HG02973 (cell line): ENCODE measurements at regions not wholly inside any gene's neighbourhood (a gene's known extent, or its start where the extent isn't known, plus 50 kb on each side); places are given as distances from the start of the nearest gene placed in this dataset.
"Not testable (repeated sequence)": the region's sequence is repeated elsewhere in the genome, so short reads cannot be mapped to it uniquely, and the experiment has no call there.

Experiments used
- ATAC-seq: cut with Tn5 transposase; IDR thresholded peaks from one replicate; pipeline ENCODE4 v1.9.1; 2021; ENCODE audit warnings: moderate library complexity; ENCODE audit not compliant: unreplicated experiment

DNA sequence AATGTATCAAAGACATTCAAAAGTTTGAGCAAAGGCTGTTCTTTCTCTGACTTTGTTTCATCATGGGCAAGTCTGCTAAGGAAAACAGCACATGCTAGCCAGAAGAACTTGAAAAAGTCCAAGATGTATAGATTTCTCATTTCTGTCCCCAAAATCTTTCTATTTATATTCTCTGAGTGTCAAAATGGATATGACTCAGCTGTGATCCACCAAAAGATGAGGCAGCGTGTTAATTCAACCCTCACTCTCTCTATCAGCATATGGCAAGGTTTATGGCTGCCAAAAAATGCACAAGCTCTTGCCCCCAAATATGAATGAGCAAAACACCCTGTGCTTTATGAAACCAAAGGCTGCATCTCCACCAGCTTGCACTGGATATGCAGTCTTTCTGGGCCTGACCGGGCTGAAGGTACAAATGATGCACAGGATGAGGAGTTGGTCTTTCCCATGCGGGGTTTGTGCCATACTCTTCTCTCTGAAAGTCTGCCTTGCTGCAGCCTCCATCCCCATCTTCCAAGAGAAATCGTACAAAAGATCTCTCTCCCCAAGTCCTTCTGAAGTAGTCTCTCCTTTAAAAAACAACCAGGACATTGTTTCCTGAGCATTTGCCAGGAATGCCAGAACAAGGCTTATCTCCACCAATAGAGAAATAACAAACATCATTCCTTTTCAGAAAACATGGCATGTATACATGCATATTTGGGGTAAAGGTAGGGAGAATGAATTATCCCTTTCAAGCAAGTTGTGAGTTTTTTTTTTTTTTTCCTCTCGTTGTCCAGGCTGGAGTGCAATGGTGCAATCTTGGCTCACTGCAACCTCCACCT lies 203.4 kb downstream of the TMX1 start:
- ATAC-seq, result no peak

DNA sequence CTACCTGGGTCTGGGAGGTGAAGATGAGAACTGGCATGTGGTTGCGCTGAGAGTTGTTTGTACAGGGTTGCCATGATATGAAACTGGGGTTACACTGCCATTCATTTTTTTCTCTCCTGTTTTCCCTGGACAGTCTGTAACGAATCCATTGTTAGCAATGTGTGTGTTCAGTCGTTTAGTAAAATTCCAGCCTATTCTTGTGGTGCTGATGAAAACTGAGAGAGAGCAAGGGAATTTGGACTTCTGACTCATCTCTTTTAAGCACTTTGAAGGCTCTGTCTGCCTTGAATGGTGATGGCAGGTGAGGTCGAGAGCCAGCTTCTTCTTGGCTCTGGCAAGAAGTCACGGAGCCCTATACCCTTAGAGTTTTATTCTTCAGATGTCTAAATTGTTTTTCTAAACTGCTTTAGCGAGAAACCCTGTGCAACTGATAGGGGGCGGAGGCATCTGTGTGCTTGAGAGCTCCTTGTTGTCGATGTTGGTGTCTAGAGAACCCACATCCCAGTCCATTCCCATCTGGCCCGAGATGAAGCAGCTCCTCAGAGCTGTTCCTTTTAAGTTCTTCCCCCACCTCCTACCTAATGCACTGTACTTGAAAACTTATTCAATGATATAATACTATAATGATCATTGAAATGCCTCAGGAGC lies 204.4 kb downstream of the TMX1 start:
- no peak for ATAC-seq

GRCh38 chr14:51445001-51445390 lies 204.9 kb downstream of the TMX1 start:
- ATAC-seq, result no peak

GRCh38 chr14:51446771-51447170 lies 204.9 kb upstream of the FRMD6 start:
- no peak for ATAC-seq

GRCh38 chr14:51447411-51447810 lies 204.3 kb upstream of the FRMD6 start:
- no peak for ATAC-seq

DNA sequence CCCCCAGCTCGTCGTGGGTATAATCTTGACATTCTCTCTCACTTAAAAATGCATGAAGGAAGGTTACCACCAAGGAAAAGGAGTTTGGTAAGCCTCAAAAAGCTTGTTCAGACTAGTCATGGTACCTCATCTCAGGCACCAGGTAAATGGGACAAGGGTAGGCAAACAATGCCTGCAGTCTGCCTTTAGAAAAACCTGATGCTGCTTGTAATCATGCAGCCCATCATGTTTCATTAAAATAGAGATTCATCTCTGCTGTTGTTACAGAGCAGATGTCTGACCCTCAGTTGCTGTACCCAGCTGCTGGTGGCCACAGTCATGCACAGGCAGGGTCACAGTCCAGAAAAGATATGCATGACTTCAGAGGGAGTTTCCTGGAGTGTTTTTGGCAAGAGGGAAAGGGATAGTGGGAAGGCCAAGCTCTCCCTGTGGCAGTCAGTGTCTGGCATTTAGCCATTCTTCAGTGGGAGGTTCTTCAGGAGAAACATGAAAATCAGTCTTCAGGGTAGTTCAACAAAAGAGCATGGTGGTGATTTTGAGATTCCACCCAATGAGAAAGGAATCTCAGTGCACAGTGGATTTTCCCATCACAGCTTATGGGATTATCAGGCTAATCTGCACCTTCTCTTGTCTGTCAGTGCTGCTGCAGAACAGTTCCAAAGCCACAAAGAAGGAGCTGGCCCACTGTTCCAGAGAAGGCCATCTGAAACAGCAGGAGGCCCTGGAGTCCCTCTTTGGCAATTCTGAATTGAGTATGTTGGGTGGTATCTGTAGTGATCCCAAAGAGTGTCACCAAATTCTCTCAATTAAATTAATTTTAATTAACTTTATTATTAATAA lies 202.7 kb upstream of the FRMD6 start:
- no peak for ATAC-seq

DNA sequence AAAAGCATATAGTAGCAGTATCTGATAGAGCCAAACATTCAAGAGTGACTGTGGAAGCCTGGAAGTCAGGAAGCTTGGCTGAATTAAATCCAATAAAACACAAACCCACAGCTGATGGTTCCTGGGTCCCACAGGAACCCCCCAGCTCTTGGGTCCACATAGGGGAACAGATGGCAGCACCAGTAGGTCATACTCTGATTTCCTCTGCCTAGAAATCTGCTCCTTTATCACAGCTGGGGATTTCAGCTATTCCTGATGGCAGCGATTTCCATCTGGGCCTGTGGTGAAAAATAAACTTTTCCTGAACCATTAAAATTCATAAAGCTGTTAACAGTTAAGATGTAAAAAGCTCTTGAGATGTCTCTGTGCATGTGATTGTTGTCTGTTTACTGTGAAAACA lies 202.0 kb upstream of the FRMD6 start:
- ATAC-seq, result no peak

DNA sequence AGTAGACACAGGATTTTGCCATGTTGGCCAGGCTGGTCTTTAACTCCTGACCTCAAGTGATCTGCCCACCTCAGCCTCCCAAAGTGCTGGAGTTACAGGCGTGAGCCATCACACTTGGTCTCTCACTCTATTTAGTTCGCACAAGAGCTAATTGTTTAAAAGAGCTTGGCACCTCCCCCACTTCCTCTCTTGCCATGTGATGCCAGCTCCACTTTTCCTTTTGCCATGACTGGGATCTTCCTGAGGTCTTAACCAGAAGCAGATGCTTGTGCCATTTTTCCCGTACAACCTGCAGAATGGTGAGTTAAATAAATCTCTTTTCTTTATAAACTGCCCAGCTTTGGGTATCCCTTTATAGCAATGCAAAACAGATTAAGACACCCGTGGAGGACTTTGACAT lies 200.1 kb upstream of the FRMD6 start:
- no peak for ATAC-seq

DNA sequence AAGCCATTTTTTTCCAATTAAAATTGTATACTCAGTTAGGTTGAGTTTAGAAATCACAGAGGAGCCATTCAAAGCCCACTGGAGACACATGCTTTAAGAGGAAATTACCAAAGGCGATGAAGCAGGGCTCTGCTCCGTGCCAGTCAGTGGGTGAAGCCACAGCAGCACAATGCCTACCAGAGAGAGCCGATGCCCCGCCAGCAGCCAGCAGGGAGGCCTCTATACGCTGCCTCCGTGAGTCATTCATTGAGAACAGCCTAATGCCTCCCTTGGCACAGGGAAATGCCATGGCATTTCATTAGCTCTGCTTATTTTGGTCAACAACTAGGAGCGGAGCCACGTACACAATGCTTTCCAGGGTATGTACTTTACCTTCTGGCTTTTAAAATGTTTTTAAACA lies 197.8 kb upstream of the FRMD6 start:
- ATAC-seq, result no peak

DNA sequence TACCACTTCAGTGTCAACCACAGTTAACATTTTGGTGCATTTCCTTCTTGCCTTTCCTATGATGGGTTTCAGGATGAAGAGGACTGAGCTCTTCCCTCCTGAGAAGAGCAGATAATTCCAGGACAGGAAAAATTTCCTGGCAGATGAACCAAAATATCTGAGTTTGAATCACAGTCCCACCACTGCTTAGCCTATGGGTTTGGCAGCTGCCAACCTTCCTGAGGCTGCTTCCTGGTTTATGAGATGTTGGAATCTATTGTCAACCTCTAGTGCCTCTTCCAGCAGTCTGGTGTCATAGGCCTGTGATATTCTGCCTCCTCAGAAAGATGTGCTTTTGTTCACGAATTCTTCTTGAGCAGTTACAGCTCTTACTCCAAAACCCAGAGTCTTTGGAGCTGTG lies 197.4 kb upstream of the FRMD6 start:
- no peak for ATAC-seq

GRCh38 chr14:51455041-51455835 lies 196.5 kb upstream of the FRMD6 start:
- no peak for ATAC-seq

GRCh38 chr14:51457843-51458562 lies 193.7 kb upstream of the FRMD6 start:
- ATAC-seq, result no peak

DNA sequence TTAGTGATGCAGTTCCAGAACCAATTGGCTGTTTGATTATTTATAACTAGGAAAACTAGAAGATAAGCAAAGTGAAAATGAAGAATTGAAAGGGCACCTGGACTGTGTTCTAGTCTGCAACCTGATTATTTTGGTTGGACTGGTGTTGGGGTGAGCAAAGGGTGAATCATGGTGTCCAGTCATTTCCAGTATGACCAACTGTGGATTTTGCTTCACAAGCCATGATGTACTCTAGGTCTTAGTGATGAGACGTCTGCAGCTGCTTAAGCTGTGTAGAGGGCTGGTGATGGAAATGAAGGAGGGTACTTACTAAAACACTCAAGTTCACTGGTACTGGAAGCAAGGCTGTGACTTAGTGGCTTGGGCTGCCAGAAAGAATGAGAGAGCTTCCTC lies 193.2 kb upstream of the FRMD6 start:
- no peak for ATAC-seq

DNA sequence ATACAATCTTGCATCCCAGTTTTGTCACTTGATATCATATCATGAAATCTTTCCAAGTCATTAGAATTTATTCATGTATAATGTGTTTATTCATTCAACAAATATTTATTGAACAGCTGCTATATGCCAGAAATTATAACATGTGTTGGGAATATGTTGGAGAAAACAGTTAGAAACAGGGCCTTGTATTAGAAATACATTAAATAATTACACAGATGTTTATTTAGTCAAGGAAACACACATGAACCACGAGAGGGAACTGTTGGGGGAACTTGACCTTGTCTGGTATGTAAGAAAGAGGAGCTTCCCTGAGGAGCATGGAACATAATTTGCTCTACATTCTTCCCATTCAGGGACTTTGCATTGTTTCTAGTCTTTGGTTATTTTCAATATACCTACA lies 191.7 kb upstream of the FRMD6 start:
- no peak for ATAC-seq

GRCh38 chr14:51462182-51462581 lies 189.5 kb upstream of the FRMD6 start:
- no peak for ATAC-seq

- no peak for ATAC-seq
Observed at GRCh38 chr14:51462706-51463105, 189.0 kb upstream of the FRMD6 start.

DNA sequence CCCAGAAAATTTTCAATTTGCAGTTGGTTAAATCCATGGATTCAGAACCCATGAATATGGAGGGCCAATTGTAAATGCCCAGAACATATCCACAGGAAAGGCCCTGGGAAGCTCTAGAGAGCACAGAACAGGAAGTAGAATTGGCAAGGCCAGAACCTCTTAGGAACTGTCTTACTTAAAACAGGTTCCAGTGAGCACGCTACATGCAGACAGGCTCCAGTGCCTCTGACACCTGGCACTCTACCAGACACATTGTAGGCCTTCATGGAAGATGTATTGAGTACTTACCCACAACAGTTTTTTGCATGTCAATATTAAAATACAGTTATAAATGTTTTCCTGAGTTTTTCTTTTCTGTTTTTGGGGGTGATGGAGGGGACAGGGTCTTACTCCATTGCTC lies 188.2 kb upstream of the FRMD6 start:
- ATAC-seq, result no peak

- no peak for ATAC-seq
Observed at GRCh38 chr14:51464411-51464810, 187.3 kb upstream of the FRMD6 start.

- no peak for ATAC-seq
Observed at GRCh38 chr14:51465486-51465885, 186.2 kb upstream of the FRMD6 start.

GRCh38 chr14:51467392-51467791 lies 184.3 kb upstream of the FRMD6 start:
- ATAC-seq, result not testable (repeated sequence)
